WTC11 (cell line): ENCODE measurements at regions not wholly inside any gene's neighbourhood (a gene's known extent, or its start where the extent isn't known, plus 50 kb on each side); places are given as distances from the start of the nearest gene placed in this dataset.

ENCODE experiments used
- ATAC-seq: fragments of 200-7000 bp; cut with Tn5 transposase; 2 replicates; pipeline ENCODE4 v1.10.0; 2021; ENCODE audit warnings: mild to moderate bottlenecking, moderate library complexity
- CTCF ChIA-PET: fragments of 300-600 bp; sonication (Branson Sonifier 250); formaldehyde crosslinking; loops from one replicate; lab custom pipeline; 2021; ENCODE audit warnings: antibody characterized with exemption; lab: Charles Lee
- POLR2A ChIA-PET: fragments of 350-600 bp; sonication (Branson Sonifier 250); formaldehyde crosslinking; loops from one replicate; lab custom pipeline; 2021; ENCODE audit warnings: antibody characterized with exemption; lab: Charles Lee
- DNase-seq: peaks from one replicate; pipeline ENCODE4 v3.0.0; 2021; ENCODE audit warnings: low spot score
- H3K27ac Mint-ChIP-seq: 2 replicates; pipeline ENCODE4 v1.8.0; 2021; ENCODE audit warnings: mixed read lengths
- H3K27me3 Mint-ChIP-seq: 2 replicates; pipeline ENCODE4 v1.8.0; 2021; ENCODE audit warnings: low read depth, mild to moderate bottlenecking, moderate library complexity, mixed read lengths
- H3K36me3 Mint-ChIP-seq: 2 replicates; pipeline ENCODE4 v1.8.0; 2021; ENCODE audit warnings: mixed read lengths
- H3K4me1 Mint-ChIP-seq: 2 replicates; pipeline ENCODE4 v1.8.0; 2022; ENCODE audit warnings: mixed read lengths
- H3K4me3 Mint-ChIP-seq: 2 replicates; pipeline ENCODE4 v1.8.0; 2021; ENCODE audit warnings: mild to moderate bottlenecking, moderate library complexity, mixed read lengths
- H3K9me3 Mint-ChIP-seq: 2 replicates; pipeline ENCODE4 v1.8.0; 2021; ENCODE audit warnings: mixed read lengths
- ATF6 ChIP-seq: sonication (generic); formaldehyde crosslinking; IDR thresholded peaks from 2 replicates; pipeline ENCODE4 v1.8.1; 2023; ENCODE audit warnings: mild to moderate bottlenecking, missing genetic modification reagents
- E2F4 ChIP-seq: sonication (generic); formaldehyde crosslinking; IDR thresholded peaks from 2 replicates; pipeline ENCODE4 v1.8.1; 2022; ENCODE audit warnings: low read depth, mild to moderate bottlenecking, moderate library complexity, missing genetic modification reagents, borderline replicate concordance
- MXD4 ChIP-seq: fragments of 250-450 bp; sonication (Bioruptor Pico); IDR thresholded peaks from 2 replicates; pipeline ENCODE4 v1.8.0; 2021; ENCODE audit warnings: mild to moderate bottlenecking, moderate library complexity, borderline replicate concordance
- NFATC4 ChIP-seq: fragments of 250-450 bp; sonication (Bioruptor Pico); IDR thresholded peaks from 2 replicates; pipeline ENCODE4 v1.9.0; 2021; ENCODE audit warnings: mild to moderate bottlenecking
- NR2C2 ChIP-seq: sonication (generic); formaldehyde crosslinking; IDR thresholded peaks from 2 replicates; pipeline ENCODE4 v1.8.0; 2022; ENCODE audit warnings: mild to moderate bottlenecking, missing genetic modification reagents
- STAT6 ChIP-seq: sonication (generic); formaldehyde crosslinking; conservative IDR thresholded peaks from 2 replicates; pipeline ENCODE4 v1.8.1; 2023; ENCODE audit warnings: mild to moderate bottlenecking, low read depth, missing genetic modification reagents, moderate library complexity
- TCF7 ChIP-seq: sonication (generic); formaldehyde crosslinking; IDR thresholded peaks from 2 replicates; pipeline ENCODE4 v1.8.0; 2022; ENCODE audit warnings: mild to moderate bottlenecking, low read depth, missing genetic modification reagents, moderate library complexity
- ZNF396 ChIP-seq: fragments of 250-450 bp; sonication (Bioruptor Pico); IDR thresholded peaks from 2 replicates; pipeline ENCODE4 v1.8.0; 2021; ENCODE audit warnings: mild to moderate bottlenecking, moderate library complexity, borderline replicate concordance
- ZNF416 ChIP-seq: fragments of 250-450 bp; sonication (Bioruptor Pico); IDR thresholded peaks from 2 replicates; pipeline ENCODE4 v1.9.0; 2021; ENCODE audit warnings: mild to moderate bottlenecking, inconsistent platforms
- ZNF423 ChIP-seq: fragments of 250-450 bp; sonication (Bioruptor Pico); IDR thresholded peaks from 2 replicates; pipeline ENCODE4 v2.1.2; 2022; ENCODE audit warnings: mild to moderate bottlenecking, moderate library complexity

GRCh38 chr16:73205153-73205886 lies 157.4 kb upstream of the ZFHX3 start:
- ATAC-seq (no peak), DNase-seq (no peak)
- ChIA-PET CTCF (interaction anchor here (1.7 kb wide), 1 partner anchor 373 kb away, joined by 5 read pairs; no protein-coding TSS in a partner anchor), POLR2A (no interaction called here)
- Mint-ChIP-seq H3K4me1 (no peaks in the 10 kb centered on the region), H3K4me3 (no peak overlapping the region), H3K27me3 (no peaks in the 10 kb centered on the region), H3K27ac (no peak overlapping the region), H3K36me3 (0 out of 2 replicates have a peak, but pooled peaks cover 3% of the 10 kb centered on the region), H3K9me3 (peaks cover 17% of the 10 kb centered on the region)
- TF ChIP-seq NR2C2 (no peak), ZNF396 (CRISPR knock-in tag) (no peak)

GRCh38 chr16:73204359-73205152 lies 156.6 kb upstream of the ZFHX3 start:
- no peak overlapping the region for H3K27ac Mint-ChIP-seq
- H3K4me1 Mint-ChIP-seq = no peaks in the 10 kb centered on the region
- POLR2A ChIA-PET = no interaction called here

More at GRCh38 chr16:73204359-73205152, 156.6 kb upstream of the ZFHX3 start:
- DNase-seq (no peak), ATAC-seq (no peak)
- Mint-ChIP-seq H3K27me3 (no peaks in the 10 kb centered on the region), H3K9me3 (peaks cover 15% of the 10 kb centered on the region), H3K36me3 (0 out of 2 replicates have a peak, but pooled peaks cover 3% of the 10 kb centered on the region), H3K4me3 (no peak overlapping the region)
- no peak for TF ChIP-seq MXD4
- TF ChIP-seq ATF6 (CRISPR knock-in tag) = no peak
- no peak for TF ChIP-seq NFATC4 (CRISPR knock-in tag)
- TF ChIP-seq STAT6 = no peak
- no peak for TF ChIP-seq TCF7 (CRISPR knock-in tag)
- no peak for TF ChIP-seq ZNF423 (CRISPR knock-in tag)
- no peak for TF ChIP-seq ZNF416 (CRISPR knock-in tag)
- no peak for TF ChIP-seq E2F4 (CRISPR knock-in tag)
- CTCF ChIA-PET = interaction anchor here (1.7 kb wide), 1 partner anchor 372 kb away, joined by 5 read pairs; no protein-coding TSS in a partner anchor
